ENCODE measurements at regions not wholly inside any gene's neighbourhood (a gene's known extent, or its start where the extent isn't known, plus 50 kb on each side); places are given as distances from the start of the nearest gene placed in this dataset.
A peak's percentile ranks its signal among the peaks of the same experiment; 100 is the strongest.

- TF ChIP-seq ZNF318 (IDR thresholded peaks at IDR 0.05; ENCODE audit: borderline replicate concordance in 1 of 2, low read depth in 1 of 2): peak in 1 of 2 experiments; percentile 87; a peak in 2 of 4 replicates
- no peak for TF ChIP-seq CC2D1A (IDR thresholded peaks at IDR 0.05)
- peak; percentile 39 for TF ChIP-seq E2F8 (IDR thresholded peaks at IDR 0.05; ENCODE audit: low read depth, partially characterized antibody)
- no peak for TF ChIP-seq XRCC4 (IDR thresholded peaks at IDR 0.05; ENCODE audit: extremely low read depth, insufficient read depth, insufficient read length)
- TF ChIP-seq PHF21A (IDR thresholded peaks at IDR 0.05; ENCODE audit: borderline replicate concordance, low read depth): no peak
- no peak for TF ChIP-seq RBM22 (IDR thresholded peaks at IDR 0.05; ENCODE audit: low read depth, low read length, poor library complexity, severe bottlenecking)
- TF ChIP-seq PTTG1 (tag; IDR thresholded peaks at IDR 0.05; ENCODE audit: low read depth): peak; percentile 58
- TF ChIP-seq GATAD2A (IDR thresholded peaks at IDR 0.05): no peak
- no peak for TF ChIP-seq LARP7 (IDR thresholded peaks at IDR 0.05)
- no peak for TF ChIP-seq SRSF9 (IDR thresholded peaks at IDR 0.05; ENCODE audit: borderline replicate concordance, low read depth, low read length)
- TF ChIP-seq, protein P1, sequence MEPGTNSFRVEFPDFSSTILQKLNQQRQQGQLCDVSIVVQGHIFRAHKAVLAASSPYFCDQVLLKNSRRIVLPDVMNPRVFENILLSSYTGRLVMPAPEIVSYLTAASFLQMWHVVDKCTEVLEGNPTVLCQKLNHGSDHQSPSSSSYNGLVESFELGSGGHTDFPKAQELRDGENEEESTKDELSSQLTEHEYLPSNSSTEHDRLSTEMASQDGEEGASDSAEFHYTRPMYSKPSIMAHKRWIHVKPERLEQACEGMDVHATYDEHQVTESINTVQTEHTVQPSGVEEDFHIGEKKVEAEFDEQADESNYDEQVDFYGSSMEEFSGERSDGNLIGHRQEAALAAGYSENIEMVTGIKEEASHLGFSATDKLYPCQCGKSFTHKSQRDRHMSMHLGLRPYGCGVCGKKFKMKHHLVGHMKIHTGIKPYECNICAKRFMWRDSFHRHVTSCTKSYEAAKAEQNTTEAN (CRISPR knock-in tag; IDR thresholded peaks at IDR 0.05): peak; percentile 18; the same call in 1 of the 2 replicates
- 0 out of 2 replicates have a peak, but pooled peaks have one; percentile 4 for TF ChIP-seq MAFG (tag; conservative IDR thresholded peaks at IDR 0.05)
- no peak for TF ChIP-seq ZNF324 (CRISPR knock-in tag; IDR thresholded peaks at IDR 0.05)
- peak; percentile 93 for TF ChIP-seq POLR2B (IDR thresholded peaks at IDR 0.05; ENCODE audit: low read depth, partially characterized antibody)
- peak; percentile 88 for TF ChIP-seq SMAD4 (CRISPR knock-in tag; conservative IDR thresholded peaks at IDR 0.05)
- TF ChIP-seq RBM25 (IDR thresholded peaks at IDR 0.05; ENCODE audit: low read depth, low read length, severe bottlenecking): no peak
Observed at GRCh38 chr6:43910638-43911353, 140.8 kb downstream of the VEGFA start (continued).

Data from K562 (cell line).